ENCODE measurements at regions not wholly inside any gene's neighbourhood (a gene's known extent, or its start where the extent isn't known, plus 50 kb on each side); places are given as distances from the start of the nearest gene placed in this dataset.

GRCh38 chr2:221353201-221353600 is 218.9 kb downstream of the EPHA4 start:
- ChIA-PET POLR2A (no interaction called here), CTCF (no interaction called here)
- no peak overlapping the region for H3K4me3 ChIP-seq (ENCODE audit: low read depth, low read length)
- TF ChIP-seq ZSCAN4 (tag by site-specific recombination; IDR thresholded peaks at IDR 0.05) = no peak
- no peak for TF ChIP-seq ZNF10 (tag by site-specific recombination; IDR thresholded peaks at IDR 0.05)
- TF ChIP-seq ZNF513 (tag by site-specific recombination; IDR thresholded peaks at IDR 0.05) = no peak
- no peak for TF ChIP-seq KLF16 (tag by site-specific recombination; IDR thresholded peaks at IDR 0.05)
- TF ChIP-seq ZNF785 (tag by site-specific recombination; IDR thresholded peaks at IDR 0.05) = no peak
- TF ChIP-seq ZFP41 (tag by site-specific recombination; IDR thresholded peaks at IDR 0.05; ENCODE audit: borderline replicate concordance) = no peak
- no peak for TF ChIP-seq ZNF660 (tag by site-specific recombination; IDR thresholded peaks at IDR 0.05)
- no peak for TF ChIP-seq ZBTB17 (tag by site-specific recombination; IDR thresholded peaks at IDR 0.05)
- TF ChIP-seq ZNF791 (tag by site-specific recombination; IDR thresholded peaks at IDR 0.05) = no peak
- no peak for TF ChIP-seq KLF1 (tag by site-specific recombination; IDR thresholded peaks at IDR 0.05)
- TF ChIP-seq ZEB2 (tag by site-specific recombination; IDR thresholded peaks at IDR 0.05) = no peak
- TF ChIP-seq HOXA7 (CRISPR knock-in tag; IDR thresholded peaks at IDR 0.05; ENCODE audit: borderline replicate concordance) = no peak
- no peak for TF ChIP-seq ZNF600 (tag by site-specific recombination; IDR thresholded peaks at IDR 0.05)
- TF ChIP-seq REST (tag by site-specific recombination; IDR thresholded peaks at IDR 0.05) = no peak
- no peak for TF ChIP-seq ZNF112 (tag by site-specific recombination; IDR thresholded peaks at IDR 0.05)
- TF ChIP-seq ZSCAN30 (tag by site-specific recombination; IDR thresholded peaks at IDR 0.05) = no peak
- no peak for TF ChIP-seq ZNF837 (tag by site-specific recombination; IDR thresholded peaks at IDR 0.05)
- TF ChIP-seq ZNF350 (tag by site-specific recombination; IDR thresholded peaks at IDR 0.05) = no peak
- no peaks in the 10 kb centered on the region for H3K9me3 ChIP-seq (ENCODE audit: control insufficient read depth, insufficient read depth, low read depth, low read length)
- H3K27ac ChIP-seq (ENCODE audit: extremely low read depth, low read depth, low read length) = no peak overlapping the region
- no peaks in the 10 kb centered on the region for H3K4me1 ChIP-seq (ENCODE audit: control insufficient read depth, insufficient read depth, low read length)
- no peaks in the 10 kb centered on the region for H3K36me3 ChIP-seq (ENCODE audit: control insufficient read depth in 2 of 2, insufficient read depth in 1 of 2, low read length in 2 of 2)

GRCh38 chr2:221360312-221360711 is 211.8 kb downstream of the EPHA4 start:
- no peak overlapping the region for H3K27ac ChIP-seq (ENCODE audit: extremely low read depth, low read depth, low read length)
- no peaks in the 10 kb centered on the region for H3K36me3 ChIP-seq (ENCODE audit: control insufficient read depth in 2 of 2, insufficient read depth in 1 of 2, low read length in 2 of 2)
- no peak for TF ChIP-seq ZNF132 (tag by site-specific recombination; IDR thresholded peaks at IDR 0.05; ENCODE audit: borderline replicate concordance)
- TF ChIP-seq ZNF596 (tag by site-specific recombination; IDR thresholded peaks at IDR 0.05) = no peak
- TF ChIP-seq OSR2 (tag by site-specific recombination; IDR thresholded peaks at IDR 0.05) = no peak
- TF ChIP-seq ZNF366 (tag by site-specific recombination; conservative IDR thresholded peaks at IDR 0.05) = no peak
- H3K9me3 ChIP-seq (ENCODE audit: control insufficient read depth, insufficient read depth, low read depth, low read length) = no peaks in the 10 kb centered on the region
- POLR2A ChIA-PET = no interaction called here
- CTCF ChIA-PET = no interaction called here
- H3K4me3 ChIP-seq (ENCODE audit: low read depth, low read length) = no peak overlapping the region
- no peaks in the 10 kb centered on the region for H3K4me1 ChIP-seq (ENCODE audit: control insufficient read depth, insufficient read depth, low read length)
